VCaP (cell line): ENCODE measurements at regions not wholly inside any gene's neighbourhood (a gene's known extent, or its start where the extent isn't known, plus 50 kb on each side); places are given as distances from the start of the nearest gene placed in this dataset.

Experiments
- H3K27ac ChIP-seq: fragments of 450-650 bp; 2 replicates; pipeline ENCODE4 v1.5.1; 2017
- CTCF ChIP-seq: fragments of 450-650 bp; conservative IDR thresholded peaks from 2 replicates; pipeline ENCODE4 v1.5.1; 2017; ENCODE audit warnings: mild to moderate bottlenecking, moderate library complexity

DNA sequence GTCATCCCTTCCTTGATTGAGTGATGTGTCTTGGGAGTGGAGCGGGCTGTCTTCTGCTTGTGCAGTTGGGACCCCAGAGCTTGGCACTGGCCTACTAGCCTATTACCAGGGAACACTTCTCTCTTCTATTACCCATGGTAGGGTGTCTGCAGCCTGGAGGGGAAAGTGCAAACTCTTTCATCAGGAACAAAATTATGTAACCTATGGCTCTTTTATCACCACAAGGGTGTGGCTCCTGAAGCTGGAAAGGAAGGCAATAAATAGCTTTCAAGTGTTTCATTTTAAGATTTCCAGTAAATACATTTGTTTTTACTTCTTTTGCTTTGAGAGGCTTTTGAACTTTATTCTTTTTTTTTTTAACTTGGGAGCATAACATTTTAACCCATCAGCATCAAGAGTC is 349.7 kb upstream of the FAR2 start:
- TF ChIP-seq CTCF, result no peak

DNA sequence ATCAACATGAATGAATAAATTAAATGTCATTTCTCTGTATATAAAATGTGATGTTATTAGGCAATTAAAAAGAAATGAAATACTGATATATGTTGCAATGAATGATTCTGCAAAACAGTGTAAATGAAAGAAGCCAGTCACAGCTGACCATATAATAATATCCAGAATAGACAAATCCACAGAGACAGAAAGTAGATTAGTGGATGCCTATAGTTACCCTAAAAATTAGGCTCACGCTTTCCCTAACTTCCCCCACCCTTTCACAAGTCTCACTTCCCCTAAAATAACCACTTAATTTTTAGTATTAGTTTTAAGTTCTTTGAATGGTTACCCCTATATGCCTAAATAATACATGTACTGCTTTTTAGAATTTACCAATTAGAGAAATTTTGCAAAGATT is 348.9 kb upstream of the FAR2 start:
- TF ChIP-seq CTCF, result no peak
- H3K27ac ChIP-seq, result no peak overlapping the region

More for the DNA sequence above, 349.7 kb upstream of the FAR2 start:
- no peak overlapping the region for H3K27ac ChIP-seq

- no peak overlapping the region for H3K27ac ChIP-seq
- TF ChIP-seq CTCF, result no peak
These were observed 346.2 kb upstream of the FAR2 start for GRCh38 chr12:28802706-28803438.

- no peak overlapping the region for H3K27ac ChIP-seq
- no peak for TF ChIP-seq CTCF
These were observed 341.5 kb upstream of the FAR2 start for GRCh38 chr12:28807535-28807934.

- H3K27ac ChIP-seq, result no peak overlapping the region
- no peak for TF ChIP-seq CTCF
These were observed 337.6 kb upstream of the FAR2 start for GRCh38 chr12:28811457-28811856.

DNA sequence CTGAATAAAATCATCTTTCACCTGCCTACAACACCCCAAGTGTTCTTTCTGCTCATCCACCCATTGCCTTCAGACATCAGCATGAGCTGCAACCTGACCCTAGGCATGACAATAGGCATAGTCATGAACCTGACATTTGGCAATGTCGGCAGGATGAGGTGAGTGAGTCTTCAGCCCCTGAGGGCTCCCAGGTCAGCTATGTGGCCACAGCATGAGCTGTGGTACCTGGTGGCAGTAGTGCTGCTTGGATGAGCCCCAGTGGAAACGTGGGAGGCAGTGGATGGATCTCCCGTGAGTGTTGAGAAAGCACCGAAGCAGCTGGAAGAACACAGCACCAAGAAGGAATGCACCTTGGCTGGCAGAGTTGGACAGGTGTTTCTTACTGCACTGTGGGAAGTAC is 334.8 kb upstream of the FAR2 start:
- H3K27ac ChIP-seq, result no peak overlapping the region
- TF ChIP-seq CTCF, result no peak

DNA sequence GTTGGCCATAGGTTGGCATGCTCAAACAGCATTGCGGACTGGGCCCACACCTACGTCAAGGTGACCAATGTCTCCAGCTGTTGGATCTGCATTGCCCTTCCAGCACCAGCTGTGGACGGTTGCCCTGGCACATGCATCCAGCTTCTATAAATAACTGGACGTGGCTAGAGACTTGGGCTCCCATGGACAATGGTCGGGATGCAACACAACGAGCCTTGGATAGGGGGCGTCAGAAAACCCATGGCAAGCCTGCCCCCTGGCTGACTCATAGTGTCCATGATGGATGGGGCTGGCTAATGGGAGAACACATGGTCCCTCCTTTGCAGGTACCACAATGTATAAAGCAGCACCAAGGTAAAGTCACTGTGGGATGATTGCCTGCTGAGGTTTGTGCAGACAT is 331.6 kb upstream of the FAR2 start:
- no peak overlapping the region for H3K27ac ChIP-seq
- no peak for TF ChIP-seq CTCF
